WTC11 (cell line): ENCODE measurements at regions not wholly inside any gene's neighbourhood (a gene's known extent, or its start where the extent isn't known, plus 50 kb on each side); places are given as distances from the start of the nearest gene placed in this dataset.

Experiments
- ATAC-seq: fragments of 200-7000 bp; cut with Tn5 transposase; 2 replicates; pipeline ENCODE4 v1.10.0; 2021; ENCODE audit warnings: mild to moderate bottlenecking, moderate library complexity
- CTCF ChIA-PET: fragments of 300-600 bp; sonication (Branson Sonifier 250); formaldehyde crosslinking; loops from one replicate; lab custom pipeline; 2021; ENCODE audit warnings: antibody characterized with exemption; lab: Charles Lee
- POLR2A ChIA-PET: fragments of 350-600 bp; sonication (Branson Sonifier 250); formaldehyde crosslinking; loops from one replicate; lab custom pipeline; 2021; ENCODE audit warnings: antibody characterized with exemption; lab: Charles Lee
- DNase-seq: peaks from one replicate; pipeline ENCODE4 v3.0.0; 2021; ENCODE audit warnings: low spot score
- H3K27ac Mint-ChIP-seq: 2 replicates; pipeline ENCODE4 v1.8.0; 2021; ENCODE audit warnings: mixed read lengths
- H3K27me3 Mint-ChIP-seq: 2 replicates; pipeline ENCODE4 v1.8.0; 2021; ENCODE audit warnings: low read depth, mild to moderate bottlenecking, moderate library complexity, mixed read lengths
- H3K36me3 Mint-ChIP-seq: 2 replicates; pipeline ENCODE4 v1.8.0; 2021; ENCODE audit warnings: mixed read lengths
- H3K4me1 Mint-ChIP-seq: 2 replicates; pipeline ENCODE4 v1.8.0; 2022; ENCODE audit warnings: mixed read lengths
- H3K4me3 Mint-ChIP-seq: 2 replicates; pipeline ENCODE4 v1.8.0; 2021; ENCODE audit warnings: mild to moderate bottlenecking, moderate library complexity, mixed read lengths
- H3K9me3 Mint-ChIP-seq: 2 replicates; pipeline ENCODE4 v1.8.0; 2021; ENCODE audit warnings: mixed read lengths
- EMX1 ChIP-seq: fragments of 250-450 bp; sonication (Bioruptor Pico); IDR thresholded peaks from 2 replicates; pipeline ENCODE4 v1.8.0; 2021; ENCODE audit warnings: mild to moderate bottlenecking
- NFE2L1 ChIP-seq: sonication (generic); formaldehyde crosslinking; IDR thresholded peaks from 2 replicates; pipeline ENCODE4 v1.8.1; 2023; ENCODE audit warnings: missing genetic modification reagents
- NR3C1 ChIP-seq: sonication (generic); formaldehyde crosslinking; conservative IDR thresholded peaks from 2 replicates; pipeline ENCODE4 v1.8.1; 2023; ENCODE audit warnings: low read depth, mild to moderate bottlenecking, missing genetic modification reagents
- RORB ChIP-seq: fragments of 250-450 bp; sonication (Bioruptor Pico); IDR thresholded peaks from 2 replicates; pipeline ENCODE4 v1.9.0; 2021; ENCODE audit warnings: mild to moderate bottlenecking
- SOX15 ChIP-seq: fragments of 250-450 bp; sonication (Bioruptor Pico); IDR thresholded peaks from 2 replicates; pipeline ENCODE4 v1.9.0; 2021; ENCODE audit warnings: mild to moderate bottlenecking
- TEAD4 ChIP-seq: sonication (generic); formaldehyde crosslinking; IDR thresholded peaks from 2 replicates; pipeline ENCODE4 v1.8.0; 2022; ENCODE audit warnings: mild to moderate bottlenecking, missing genetic modification reagents
- ZNF232 ChIP-seq: sonication (generic); formaldehyde crosslinking; IDR thresholded peaks from 2 replicates; pipeline ENCODE4 v1.8.0; 2022; ENCODE audit warnings: mild to moderate bottlenecking, missing genetic modification reagents
- ZNF416 ChIP-seq: fragments of 250-450 bp; sonication (Bioruptor Pico); IDR thresholded peaks from 2 replicates; pipeline ENCODE4 v1.9.0; 2021; ENCODE audit warnings: mild to moderate bottlenecking, inconsistent platforms
- TF ChIP-seq, protein P1 (sequence below): sonication (generic); formaldehyde crosslinking; IDR thresholded peaks from 2 replicates; pipeline ENCODE4 v1.8.0; 2023; ENCODE audit warnings: missing genetic modification reagents
- TF ChIP-seq, protein P2 (sequence below): sonication (generic); formaldehyde crosslinking; IDR thresholded peaks from 2 replicates; pipeline ENCODE4 v1.8.1; 2023; ENCODE audit warnings: mild to moderate bottlenecking, missing genetic modification reagents
- TF ChIP-seq, protein P3 (sequence below): fragments of 250-450 bp; sonication (Bioruptor Pico); IDR thresholded peaks from 2 replicates; pipeline ENCODE4 v2.1.2; 2022; ENCODE audit warnings: mild to moderate bottlenecking, moderate library complexity
- TF ChIP-seq, protein P4 (sequence below): sonication (generic); formaldehyde crosslinking; IDR thresholded peaks from 2 replicates; pipeline ENCODE4 v1.8.1; 2022; ENCODE audit warnings: low read depth, missing genetic modification reagents, borderline replicate concordance
- TF ChIP-seq, protein P5 (sequence below): fragments of 250-450 bp; sonication (Bioruptor Pico); IDR thresholded peaks from 2 replicates; pipeline ENCODE4 v1.9.0; 2021; ENCODE audit warnings: mild to moderate bottlenecking
- TF ChIP-seq, protein P6 (sequence below): sonication (generic); formaldehyde crosslinking; conservative IDR thresholded peaks from 2 replicates; pipeline ENCODE4 v1.8.1; 2023; ENCODE audit warnings: mild to moderate bottlenecking, low read depth, missing genetic modification reagents, moderate library complexity
- TF ChIP-seq, protein P7 (sequence below): fragments of 250-450 bp; sonication (Bioruptor Pico); conservative IDR thresholded peaks from 2 replicates; pipeline ENCODE4 v1.9.0; 2021; ENCODE audit warnings: mild to moderate bottlenecking
- TF ChIP-seq, protein P8 (sequence below): sonication (generic); formaldehyde crosslinking; IDR thresholded peaks from 2 replicates; pipeline ENCODE4 v1.8.1; 2023; ENCODE audit warnings: mild to moderate bottlenecking, missing genetic modification reagents, moderate library complexity
- TF ChIP-seq, protein P9 (sequence below): sonication (generic); formaldehyde crosslinking; IDR thresholded peaks from 2 replicates; pipeline ENCODE4 v1.8.1; 2023; ENCODE audit warnings: mild to moderate bottlenecking, missing genetic modification reagents, borderline replicate concordance
- TF ChIP-seq, protein P10 (sequence below): fragments of 250-450 bp; sonication (Bioruptor Pico); IDR thresholded peaks from 2 replicates; pipeline ENCODE4 v1.9.0; 2021; ENCODE audit warnings: moderate library complexity, mild to moderate bottlenecking, inconsistent platforms, borderline replicate concordance

DNA sequence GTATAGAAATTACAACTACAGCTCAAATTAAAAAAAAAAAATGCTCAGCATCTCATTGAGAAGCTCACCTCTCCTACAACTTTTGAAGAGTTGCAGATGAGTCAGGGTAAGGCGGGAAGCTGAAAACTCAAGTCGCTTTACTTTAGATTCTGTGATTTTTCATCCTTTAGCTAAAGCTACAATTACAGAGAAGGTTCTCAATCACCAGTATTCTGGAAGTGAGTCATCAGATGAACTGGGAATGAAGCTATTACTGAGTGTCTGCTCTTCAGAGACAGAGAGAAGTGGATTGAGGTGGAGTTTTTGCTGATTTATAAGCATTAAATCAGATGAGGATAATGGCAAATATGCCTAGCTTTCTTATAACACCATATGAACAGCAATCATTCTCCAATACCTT lies 91.9 kb downstream of the TFAP2A start:
- Mint-ChIP-seq H3K9me3 (peaks cover 7% of the 10 kb centered on the region), H3K4me1 (peaks cover 10% of the 10 kb centered on the region), H3K36me3 (no peaks in the 10 kb centered on the region), H3K4me3 (no peak overlapping the region), H3K27ac (no peak overlapping the region), H3K27me3 (peaks cover 6% of the 10 kb centered on the region)
- ChIA-PET CTCF (interaction anchor here (0.7 to 1.8 kb wide), 8 partner anchors 13 to 1138 kb away, joined by 3 to 5 read pairs (median 3); no protein-coding TSS in a partner anchor), POLR2A (interaction anchor here (0.7 kb wide), 2 partner anchors 32 to 320 kb away, joined by 3 read pairs; no protein-coding TSS in a partner anchor)
- TF ChIP-seq, protein P1, sequence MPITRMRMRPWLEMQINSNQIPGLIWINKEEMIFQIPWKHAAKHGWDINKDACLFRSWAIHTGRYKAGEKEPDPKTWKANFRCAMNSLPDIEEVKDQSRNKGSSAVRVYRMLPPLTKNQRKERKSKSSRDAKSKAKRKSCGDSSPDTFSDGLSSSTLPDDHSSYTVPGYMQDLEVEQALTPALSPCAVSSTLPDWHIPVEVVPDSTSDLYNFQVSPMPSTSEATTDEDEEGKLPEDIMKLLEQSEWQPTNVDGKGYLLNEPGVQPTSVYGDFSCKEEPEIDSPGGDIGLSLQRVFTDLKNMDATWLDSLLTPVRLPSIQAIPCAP (CRISPR knock-in tag) = no peak
- TF ChIP-seq, protein P2, sequence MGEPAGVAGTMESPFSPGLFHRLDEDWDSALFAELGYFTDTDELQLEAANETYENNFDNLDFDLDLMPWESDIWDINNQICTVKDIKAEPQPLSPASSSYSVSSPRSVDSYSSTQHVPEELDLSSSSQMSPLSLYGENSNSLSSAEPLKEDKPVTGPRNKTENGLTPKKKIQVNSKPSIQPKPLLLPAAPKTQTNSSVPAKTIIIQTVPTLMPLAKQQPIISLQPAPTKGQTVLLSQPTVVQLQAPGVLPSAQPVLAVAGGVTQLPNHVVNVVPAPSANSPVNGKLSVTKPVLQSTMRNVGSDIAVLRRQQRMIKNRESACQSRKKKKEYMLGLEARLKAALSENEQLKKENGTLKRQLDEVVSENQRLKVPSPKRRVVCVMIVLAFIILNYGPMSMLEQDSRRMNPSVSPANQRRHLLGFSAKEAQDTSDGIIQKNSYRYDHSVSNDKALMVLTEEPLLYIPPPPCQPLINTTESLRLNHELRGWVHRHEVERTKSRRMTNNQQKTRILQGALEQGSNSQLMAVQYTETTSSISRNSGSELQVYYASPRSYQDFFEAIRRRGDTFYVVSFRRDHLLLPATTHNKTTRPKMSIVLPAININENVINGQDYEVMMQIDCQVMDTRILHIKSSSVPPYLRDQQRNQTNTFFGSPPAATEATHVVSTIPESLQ (CRISPR knock-in tag) = no peak
- TF ChIP-seq, protein P3, sequence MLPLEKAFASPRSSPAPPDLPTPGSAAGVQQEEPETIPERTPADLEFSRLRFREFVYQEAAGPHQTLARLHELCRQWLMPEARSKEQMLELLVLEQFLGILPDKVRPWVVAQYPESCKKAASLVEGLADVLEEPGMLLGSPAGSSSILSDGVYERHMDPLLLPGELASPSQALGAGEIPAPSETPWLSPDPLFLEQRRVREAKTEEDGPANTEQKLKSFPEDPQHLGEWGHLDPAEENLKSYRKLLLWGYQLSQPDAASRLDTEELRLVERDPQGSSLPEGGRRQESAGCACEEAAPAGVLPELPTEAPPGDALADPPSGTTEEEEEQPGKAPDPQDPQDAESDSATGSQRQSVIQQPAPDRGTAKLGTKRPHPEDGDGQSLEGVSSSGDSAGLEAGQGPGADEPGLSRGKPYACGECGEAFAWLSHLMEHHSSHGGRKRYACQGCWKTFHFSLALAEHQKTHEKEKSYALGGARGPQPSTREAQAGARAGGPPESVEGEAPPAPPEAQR (CRISPR knock-in tag) = no peak
- TF ChIP-seq SOX15 (no peak), ZNF232 (CRISPR knock-in tag) (no peak), NR3C1 (no peak), RORB (CRISPR knock-in tag) (no peak), TEAD4 (CRISPR knock-in tag) (no peak)
- TF ChIP-seq, protein P4, sequence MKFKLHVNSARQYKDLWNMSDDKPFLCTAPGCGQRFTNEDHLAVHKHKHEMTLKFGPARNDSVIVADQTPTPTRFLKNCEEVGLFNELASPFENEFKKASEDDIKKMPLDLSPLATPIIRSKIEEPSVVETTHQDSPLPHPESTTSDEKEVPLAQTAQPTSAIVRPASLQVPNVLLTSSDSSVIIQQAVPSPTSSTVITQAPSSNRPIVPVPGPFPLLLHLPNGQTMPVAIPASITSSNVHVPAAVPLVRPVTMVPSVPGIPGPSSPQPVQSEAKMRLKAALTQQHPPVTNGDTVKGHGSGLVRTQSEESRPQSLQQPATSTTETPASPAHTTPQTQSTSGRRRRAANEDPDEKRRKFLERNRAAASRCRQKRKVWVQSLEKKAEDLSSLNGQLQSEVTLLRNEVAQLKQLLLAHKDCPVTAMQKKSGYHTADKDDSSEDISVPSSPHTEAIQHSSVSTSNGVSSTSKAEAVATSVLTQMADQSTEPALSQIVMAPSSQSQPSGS (CRISPR knock-in tag) = no peak
- TF ChIP-seq, protein P5, sequence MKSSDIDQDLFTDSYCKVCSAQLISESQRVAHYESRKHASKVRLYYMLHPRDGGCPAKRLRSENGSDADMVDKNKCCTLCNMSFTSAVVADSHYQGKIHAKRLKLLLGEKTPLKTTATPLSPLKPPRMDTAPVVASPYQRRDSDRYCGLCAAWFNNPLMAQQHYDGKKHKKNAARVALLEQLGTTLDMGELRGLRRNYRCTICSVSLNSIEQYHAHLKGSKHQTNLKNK (CRISPR knock-in tag) = no peak
- TF ChIP-seq, protein P6, sequence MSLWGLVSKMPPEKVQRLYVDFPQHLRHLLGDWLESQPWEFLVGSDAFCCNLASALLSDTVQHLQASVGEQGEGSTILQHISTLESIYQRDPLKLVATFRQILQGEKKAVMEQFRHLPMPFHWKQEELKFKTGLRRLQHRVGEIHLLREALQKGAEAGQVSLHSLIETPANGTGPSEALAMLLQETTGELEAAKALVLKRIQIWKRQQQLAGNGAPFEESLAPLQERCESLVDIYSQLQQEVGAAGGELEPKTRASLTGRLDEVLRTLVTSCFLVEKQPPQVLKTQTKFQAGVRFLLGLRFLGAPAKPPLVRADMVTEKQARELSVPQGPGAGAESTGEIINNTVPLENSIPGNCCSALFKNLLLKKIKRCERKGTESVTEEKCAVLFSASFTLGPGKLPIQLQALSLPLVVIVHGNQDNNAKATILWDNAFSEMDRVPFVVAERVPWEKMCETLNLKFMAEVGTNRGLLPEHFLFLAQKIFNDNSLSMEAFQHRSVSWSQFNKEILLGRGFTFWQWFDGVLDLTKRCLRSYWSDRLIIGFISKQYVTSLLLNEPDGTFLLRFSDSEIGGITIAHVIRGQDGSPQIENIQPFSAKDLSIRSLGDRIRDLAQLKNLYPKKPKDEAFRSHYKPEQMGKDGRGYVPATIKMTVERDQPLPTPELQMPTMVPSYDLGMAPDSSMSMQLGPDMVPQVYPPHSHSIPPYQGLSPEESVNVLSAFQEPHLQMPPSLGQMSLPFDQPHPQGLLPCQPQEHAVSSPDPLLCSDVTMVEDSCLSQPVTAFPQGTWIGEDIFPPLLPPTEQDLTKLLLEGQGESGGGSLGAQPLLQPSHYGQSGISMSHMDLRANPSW (CRISPR knock-in tag) = no peak
- TF ChIP-seq, protein P7, sequence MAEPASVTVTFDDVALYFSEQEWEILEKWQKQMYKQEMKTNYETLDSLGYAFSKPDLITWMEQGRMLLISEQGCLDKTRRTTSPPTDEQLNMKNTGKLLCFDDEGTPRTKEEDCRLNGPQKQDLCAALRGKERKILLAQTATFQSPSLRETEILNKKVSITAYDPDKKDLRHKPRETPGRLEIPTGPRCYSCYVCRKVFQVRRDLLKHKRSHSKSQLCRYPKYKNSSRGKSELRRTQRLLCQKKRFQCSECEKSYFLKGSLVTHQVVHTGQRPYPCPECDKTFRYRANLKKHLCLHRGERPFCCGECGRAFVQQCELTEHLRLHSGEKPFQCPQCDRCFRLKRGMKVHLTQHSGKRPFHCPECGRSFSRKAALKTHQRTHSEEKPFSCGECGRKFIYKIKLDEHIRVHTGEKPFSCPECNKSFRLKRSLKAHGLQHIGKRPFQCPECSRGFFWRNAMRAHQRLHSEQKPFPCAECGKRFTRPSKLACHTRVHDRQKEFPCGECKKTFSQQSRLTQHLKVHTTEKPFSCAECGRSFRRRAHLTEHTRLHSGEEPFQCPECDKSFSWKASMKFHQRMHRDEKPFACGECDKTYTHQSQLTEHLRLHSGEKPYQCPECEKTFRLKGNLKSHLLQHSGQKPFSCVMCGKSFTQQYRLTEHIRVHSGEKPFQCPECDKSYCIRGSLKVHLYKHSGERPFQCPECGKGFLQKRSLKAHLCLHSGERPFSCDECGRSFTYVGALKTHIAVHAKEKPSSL (CRISPR knock-in tag) = no peak
- ATAC-seq = no peak
- DNase-seq = no peak

DNA sequence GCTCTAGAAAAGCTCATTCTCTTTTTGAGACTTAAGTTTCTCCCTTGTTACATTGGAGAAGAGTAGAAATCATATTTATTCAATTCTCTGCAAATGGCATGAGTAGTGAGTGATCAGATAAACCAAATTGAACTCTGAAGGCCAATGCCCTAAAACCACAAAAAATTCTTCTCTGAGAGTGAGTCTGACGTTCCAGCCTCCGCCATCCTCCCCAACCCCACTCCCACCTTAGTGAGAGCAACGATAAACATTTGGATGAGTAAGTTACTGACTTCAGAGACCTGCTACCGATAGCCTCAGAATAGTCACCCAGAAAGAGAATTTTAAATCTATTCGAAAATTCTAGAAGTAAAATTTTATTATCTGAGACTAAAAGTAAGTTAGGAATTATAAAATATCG lies 94.6 kb downstream of the TFAP2A start:
- POLR2A ChIA-PET = no interaction called here
- no peak overlapping the region for H3K27ac Mint-ChIP-seq
- H3K36me3 Mint-ChIP-seq = no peaks in the 10 kb centered on the region
- CTCF ChIA-PET = no interaction called here
- peaks cover 7% of the 10 kb centered on the region for H3K9me3 Mint-ChIP-seq
- no peak for DNase-seq
- H3K27me3 Mint-ChIP-seq = peaks cover 6% of the 10 kb centered on the region
- no peak overlapping the region for H3K4me3 Mint-ChIP-seq
- H3K4me1 Mint-ChIP-seq = peaks cover 34% of the 10 kb centered on the region
- no peak for ATAC-seq
- TF ChIP-seq, protein P8, sequence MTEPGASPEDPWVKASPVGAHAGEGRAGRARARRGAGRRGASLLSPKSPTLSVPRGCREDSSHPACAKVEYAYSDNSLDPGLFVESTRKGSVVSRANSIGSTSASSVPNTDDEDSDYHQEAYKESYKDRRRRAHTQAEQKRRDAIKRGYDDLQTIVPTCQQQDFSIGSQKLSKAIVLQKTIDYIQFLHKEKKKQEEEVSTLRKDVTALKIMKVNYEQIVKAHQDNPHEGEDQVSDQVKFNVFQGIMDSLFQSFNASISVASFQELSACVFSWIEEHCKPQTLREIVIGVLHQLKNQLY (CRISPR knock-in tag) = no peak
- TF ChIP-seq ZNF232 (CRISPR knock-in tag) = no peak
- no peak for TF ChIP-seq EMX1
- TF ChIP-seq, protein P9, sequence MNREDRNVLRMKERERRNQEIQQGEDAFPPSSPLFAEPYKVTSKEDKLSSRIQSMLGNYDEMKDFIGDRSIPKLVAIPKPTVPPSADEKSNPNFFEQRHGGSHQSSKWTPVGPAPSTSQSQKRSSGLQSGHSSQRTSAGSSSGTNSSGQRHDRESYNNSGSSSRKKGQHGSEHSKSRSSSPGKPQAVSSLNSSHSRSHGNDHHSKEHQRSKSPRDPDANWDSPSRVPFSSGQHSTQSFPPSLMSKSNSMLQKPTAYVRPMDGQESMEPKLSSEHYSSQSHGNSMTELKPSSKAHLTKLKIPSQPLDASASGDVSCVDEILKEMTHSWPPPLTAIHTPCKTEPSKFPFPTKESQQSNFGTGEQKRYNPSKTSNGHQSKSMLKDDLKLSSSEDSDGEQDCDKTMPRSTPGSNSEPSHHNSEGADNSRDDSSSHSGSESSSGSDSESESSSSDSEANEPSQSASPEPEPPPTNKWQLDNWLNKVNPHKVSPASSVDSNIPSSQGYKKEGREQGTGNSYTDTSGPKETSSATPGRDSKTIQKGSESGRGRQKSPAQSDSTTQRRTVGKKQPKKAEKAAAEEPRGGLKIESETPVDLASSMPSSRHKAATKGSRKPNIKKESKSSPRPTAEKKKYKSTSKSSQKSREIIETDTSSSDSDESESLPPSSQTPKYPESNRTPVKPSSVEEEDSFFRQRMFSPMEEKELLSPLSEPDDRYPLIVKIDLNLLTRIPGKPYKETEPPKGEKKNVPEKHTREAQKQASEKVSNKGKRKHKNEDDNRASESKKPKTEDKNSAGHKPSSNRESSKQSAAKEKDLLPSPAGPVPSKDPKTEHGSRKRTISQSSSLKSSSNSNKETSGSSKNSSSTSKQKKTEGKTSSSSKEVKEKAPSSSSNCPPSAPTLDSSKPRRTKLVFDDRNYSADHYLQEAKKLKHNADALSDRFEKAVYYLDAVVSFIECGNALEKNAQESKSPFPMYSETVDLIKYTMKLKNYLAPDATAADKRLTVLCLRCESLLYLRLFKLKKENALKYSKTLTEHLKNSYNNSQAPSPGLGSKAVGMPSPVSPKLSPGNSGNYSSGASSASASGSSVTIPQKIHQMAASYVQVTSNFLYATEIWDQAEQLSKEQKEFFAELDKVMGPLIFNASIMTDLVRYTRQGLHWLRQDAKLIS (CRISPR knock-in tag) = no peak
- no peak for TF ChIP-seq ZNF416
- TF ChIP-seq NFE2L1 (CRISPR knock-in tag) = no peak
- TF ChIP-seq, protein P10, sequence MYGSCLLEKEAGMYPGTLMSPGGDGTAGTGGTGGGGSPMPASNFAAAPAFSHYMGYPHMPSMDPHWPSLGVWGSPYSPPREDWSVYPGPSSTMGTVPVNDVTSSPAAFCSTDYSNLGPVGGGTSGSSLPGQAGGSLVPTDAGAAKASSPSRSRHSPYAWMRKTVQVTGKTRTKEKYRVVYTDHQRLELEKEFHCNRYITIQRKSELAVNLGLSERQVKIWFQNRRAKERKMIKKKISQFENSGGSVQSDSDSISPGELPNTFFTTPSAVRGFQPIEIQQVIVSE (CRISPR knock-in tag) = no peak
